ENCODE measurements at regions not wholly inside any gene's neighbourhood (a gene's known extent, or its start where the extent isn't known, plus 50 kb on each side); places are given as distances from the start of the nearest gene placed in this dataset.
"Not testable (repeated sequence)": the region's sequence is repeated elsewhere in the genome, so short reads cannot be mapped to it uniquely, and the experiment has no call there.

DNA sequence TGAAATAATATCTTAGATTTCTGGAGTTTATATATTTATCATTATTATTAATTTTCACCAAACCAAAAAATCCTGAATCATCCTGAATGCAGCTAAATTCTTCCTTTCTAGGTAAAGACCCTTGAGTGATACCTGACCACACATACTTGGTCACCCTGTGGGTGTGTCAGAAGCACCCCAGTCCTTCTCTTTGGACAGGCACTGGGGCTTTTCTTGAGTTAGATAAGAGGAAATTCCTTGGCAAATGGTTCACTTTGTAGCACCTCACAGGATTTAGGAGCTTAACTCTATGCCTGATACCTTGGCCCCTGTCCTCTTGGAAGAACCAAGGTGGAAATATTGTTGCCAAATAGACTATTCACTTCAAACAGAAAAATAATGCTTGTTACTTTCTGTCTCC is 69.6 kb upstream of the PNPLA4 start:
- POLR2A ChIA-PET, result no interaction called here
- H3K27me3 Mint-ChIP-seq, result no peaks in the 10 kb centered on the region

GRCh38 chrX:7996414-7996813 is 69.2 kb upstream of the PNPLA4 start:
- Mint-ChIP-seq H3K9me3 (no peaks in the 10 kb centered on the region), H3K27me3 (no peaks in the 10 kb centered on the region), H3K27ac (no peak overlapping the region), H3K4me1 (no peaks in the 10 kb centered on the region), H3K36me3 (no peaks in the 10 kb centered on the region), H3K4me3 (no peak overlapping the region)
- DNase-seq (no peak), ATAC-seq (ENCODE audit: low read depth) (no peak)
- POLR2A ChIA-PET, result no interaction called here

More for the DNA sequence above, 69.6 kb upstream of the PNPLA4 start:
- H3K4me3 Mint-ChIP-seq, result no peak overlapping the region
- H3K9me3 Mint-ChIP-seq, result no peaks in the 10 kb centered on the region
- DNase-seq (no peak), ATAC-seq (ENCODE audit: low read depth) (no peak)
- no peak overlapping the region for H3K27ac Mint-ChIP-seq
- no peaks in the 10 kb centered on the region for H3K4me1 Mint-ChIP-seq
- no peaks in the 10 kb centered on the region for H3K36me3 Mint-ChIP-seq

- Mint-ChIP-seq H3K36me3 (no peaks in the 10 kb centered on the region), H3K27ac (no peak overlapping the region), H3K4me3 (no peak overlapping the region), H3K27me3 (no peaks in the 10 kb centered on the region), H3K4me1 (no peaks in the 10 kb centered on the region), H3K9me3 (no peaks in the 10 kb centered on the region)
- ATAC-seq (ENCODE audit: low read depth), result no peak
- DNase-seq, result no peak
- POLR2A ChIA-PET, result no interaction called here
These were observed 66.7 kb upstream of the PNPLA4 start for GRCh38 chrX:7993873-7994272.

DNA sequence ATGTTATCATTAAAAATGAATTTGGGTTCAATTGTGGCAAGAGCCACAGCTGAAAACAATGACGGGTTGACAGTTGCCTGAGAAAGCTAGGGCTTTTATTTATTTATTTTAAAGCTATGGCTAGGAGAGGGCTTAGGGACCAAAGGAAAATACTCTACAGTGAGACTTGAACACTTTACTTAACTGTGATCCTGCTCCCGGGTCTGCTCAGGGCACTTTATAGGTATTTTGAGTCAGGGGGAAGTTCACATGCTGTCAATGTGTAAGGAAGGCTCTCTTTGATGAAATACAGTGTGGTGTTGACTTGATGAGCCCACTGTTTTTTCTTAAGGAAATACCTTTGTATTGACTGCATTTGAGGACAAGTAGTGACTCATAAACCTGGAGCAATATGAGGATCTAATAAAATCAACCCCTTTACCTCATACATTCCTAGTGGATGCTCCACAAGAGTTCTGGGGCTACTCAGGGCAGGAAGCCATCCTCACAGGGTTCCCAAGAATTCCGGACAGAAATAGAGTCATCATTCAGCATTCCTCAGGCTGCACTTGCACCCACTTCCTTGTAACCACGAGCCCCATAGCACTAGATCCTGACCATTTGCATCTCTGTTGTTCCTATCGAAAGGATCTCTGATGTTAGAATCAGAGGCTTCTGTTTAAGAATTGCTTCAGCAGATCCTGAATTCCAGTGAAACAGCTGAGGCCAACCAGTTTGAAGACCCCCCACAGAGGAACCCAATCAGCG is 61.0 kb upstream of the PNPLA4 start:
- DNase-seq; H3K36me3 Mint-ChIP-seq; H3K4me1 Mint-ChIP-seq; H3K27me3 Mint-ChIP-seq; H3K27ac Mint-ChIP-seq; H3K4me3 Mint-ChIP-seq; H3K9me3 Mint-ChIP-seq; ATAC-seq (ENCODE audit: low read depth); POLR2A ChIA-PET: not testable (repeated sequence)

GRCh38 chrX:7987160-7988012 is 60.2 kb upstream of the PNPLA4 start:
- Mint-ChIP-seq H3K27me3 (no peaks in the 10 kb centered on the region), H3K9me3 (no peaks in the 10 kb centered on the region), H3K27ac (no peak overlapping the region), H3K36me3 (no peaks in the 10 kb centered on the region), H3K4me1 (no peaks in the 10 kb centered on the region), H3K4me3 (no peak overlapping the region)
- POLR2A ChIA-PET, result no interaction called here
- DNase-seq, result no peak
- ATAC-seq (ENCODE audit: low read depth), result no peak

- H3K9me3 Mint-ChIP-seq; DNase-seq; ATAC-seq (ENCODE audit: low read depth); POLR2A ChIA-PET; H3K27me3 Mint-ChIP-seq; H3K4me3 Mint-ChIP-seq; H3K36me3 Mint-ChIP-seq; H3K4me1 Mint-ChIP-seq; H3K27ac Mint-ChIP-seq: not testable (repeated sequence)
These were observed 59.5 kb upstream of the PNPLA4 start for GRCh38 chrX:7986738-7987137.

GRCh38 chrX:7985568-7985967 is 58.4 kb upstream of the PNPLA4 start:
- no peaks in the 10 kb centered on the region for H3K36me3 Mint-ChIP-seq
- no peak overlapping the region for H3K4me3 Mint-ChIP-seq
- ATAC-seq (ENCODE audit: low read depth) (no peak), DNase-seq (no peak)
- POLR2A ChIA-PET, result no interaction called here
- H3K27ac Mint-ChIP-seq, result no peak overlapping the region
- no peaks in the 10 kb centered on the region for H3K4me1 Mint-ChIP-seq
- no peaks in the 10 kb centered on the region for H3K27me3 Mint-ChIP-seq
- no peaks in the 10 kb centered on the region for H3K9me3 Mint-ChIP-seq

DNA sequence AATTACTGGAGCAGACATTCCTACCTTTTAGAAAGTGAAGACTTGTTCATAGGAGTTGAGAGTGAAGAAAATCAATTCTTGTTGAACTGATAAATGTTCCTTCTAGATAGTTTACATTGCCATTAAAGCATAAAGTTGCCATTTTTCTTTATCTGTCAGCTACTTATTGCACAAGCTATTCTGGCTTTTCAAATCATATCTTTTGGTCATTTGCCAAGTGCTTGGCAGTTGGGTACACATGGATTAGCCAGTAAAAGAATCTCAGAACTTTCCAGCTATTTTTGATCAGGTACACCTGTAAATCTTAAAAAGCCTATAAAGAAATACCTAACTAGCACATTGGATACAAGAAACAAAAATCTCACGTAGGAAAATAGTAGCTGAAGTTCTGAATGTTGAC is 56.4 kb upstream of the PNPLA4 start:
- POLR2A ChIA-PET, result no interaction called here

More for the DNA sequence above, 56.4 kb upstream of the PNPLA4 start:
- H3K36me3 Mint-ChIP-seq, result no peaks in the 10 kb centered on the region
- H3K27ac Mint-ChIP-seq, result no peak overlapping the region
- ATAC-seq (ENCODE audit: low read depth), result no peak
- DNase-seq, result no peak
- no peaks in the 10 kb centered on the region for H3K27me3 Mint-ChIP-seq
- H3K4me3 Mint-ChIP-seq, result no peak overlapping the region
- H3K9me3 Mint-ChIP-seq, result no peaks in the 10 kb centered on the region
- no peaks in the 10 kb centered on the region for H3K4me1 Mint-ChIP-seq

Measured in activated naive CD8-positive, alpha-beta T cell treated with anti-CD3 and anti-CD28 coated beads, Interleukin-2, amount 10 ng/mL, durations not matched to agents 7 days and 5 days (primary cell).